Keratinocyte (primary cell): ENCODE measurements at regions not wholly inside any gene's neighbourhood (a gene's known extent, or its start where the extent isn't known, plus 50 kb on each side); places are given as distances from the start of the nearest gene placed in this dataset.

Source experiments
- DNase-seq: peaks from one replicate; pipeline ENCODE4 v3.0.0-alpha.2; 2011; ENCODE audit warnings: low read depth, missing footprints, low spot score
- FAIRE-seq: peaks from 2 replicates; lab custom pipeline; 2011; peaks lifted over from hg19 to GRCh38; lab: Jason Lieb, UNC
- H2AFZ ChIP-seq: 2 replicates; pipeline ENCODE4 v1.6.0; 2012; ENCODE audit warnings: low read length, control low read depth, inconsistent platforms; ENCODE audit not compliant: control insufficient read depth
- H3K27ac ChIP-seq: 2 replicates; pipeline ENCODE4 v1.5.1; 2011; ENCODE audit warnings: low read length; ENCODE audit not compliant: control insufficient read depth, insufficient read depth
- H3K27me3 ChIP-seq: 3 replicates; pipeline ENCODE4 v1.6.0; 2011; ENCODE audit warnings: low read length; ENCODE audit not compliant: control insufficient read depth, insufficient read depth; ENCODE audit errors: extremely low read depth
- H3K36me3 ChIP-seq, 2 experiments: 2 replicates in 1 of 2; 3 replicates in 1 of 2; pipeline ENCODE4 v1.5.1; 2011; ENCODE audit warnings: low read length in 2 of 2, mild to moderate bottlenecking in 1 of 2; ENCODE audit not compliant: control insufficient read depth in 2 of 2, insufficient read depth in 2 of 2; ENCODE audit errors: extremely low read depth in 1 of 2
- H3K4me1 ChIP-seq: 3 replicates; pipeline ENCODE4 v1.5.1; 2011; ENCODE audit warnings: low read length; ENCODE audit not compliant: control insufficient read depth, insufficient read depth; ENCODE audit errors: extremely low read depth
- H3K4me2 ChIP-seq: 3 replicates; pipeline ENCODE4 v1.6.0; 2011; ENCODE audit warnings: low read depth, low read length; ENCODE audit not compliant: control insufficient read depth, insufficient read depth; ENCODE audit errors: extremely low read depth
- H3K4me3 ChIP-seq, 3 experiments: fragments of 200-600 bp in 1 of 3; sonication (generic) in 1 of 3; 2 replicates in 2 of 3; 3 replicates in 1 of 3; pipeline ENCODE4 v1.5.1; 2011 to 2016; ENCODE audit warnings: low read length in 3 of 3, mild to moderate bottlenecking in 3 of 3, control low read depth in 2 of 3, inconsistent platforms in 1 of 3, low read depth in 1 of 3, mixed read lengths in 1 of 3, mixed run types in 1 of 3, moderate library complexity in 1 of 3; ENCODE audit not compliant: control insufficient read depth in 2 of 3, insufficient read depth in 2 of 3; ENCODE audit errors: extremely low read depth in 1 of 3
- H3K79me2 ChIP-seq: 2 replicates; pipeline ENCODE4 v1.6.0; 2012; ENCODE audit warnings: low read length; ENCODE audit not compliant: control insufficient read depth, insufficient read depth
- H3K9ac ChIP-seq: 3 replicates; pipeline ENCODE4 v1.6.0; 2011; ENCODE audit warnings: low read length; ENCODE audit not compliant: control insufficient read depth, insufficient read depth; ENCODE audit errors: extremely low read depth
- H3K9me1 ChIP-seq: 3 replicates; pipeline ENCODE4 v1.6.0; 2011; ENCODE audit warnings: low read length; ENCODE audit not compliant: control insufficient read depth, insufficient read depth; ENCODE audit errors: extremely low read depth
- H3K9me3 ChIP-seq: 2 replicates; pipeline ENCODE4 v1.5.1; 2012; ENCODE audit warnings: low read depth, low read length; ENCODE audit not compliant: control insufficient read depth
- H4K20me1 ChIP-seq: 3 replicates; pipeline ENCODE4 v1.6.0; 2011; ENCODE audit warnings: low read length; ENCODE audit not compliant: control insufficient read depth, insufficient read depth; ENCODE audit errors: extremely low read depth
- CTCF ChIP-seq, 3 experiments: IDR thresholded peaks in 1 of 3; conservative IDR thresholded peaks in 1 of 3; optimal IDR thresholded peaks in 1 of 3; 2 replicates in 2 of 3; 3 replicates in 1 of 3; pipeline versions ENCODE3 to v1.5.1; 2011; ENCODE audit warnings: low read length in 3 of 3, mild to moderate bottlenecking in 3 of 3, moderate library complexity in 2 of 3, control low read depth in 1 of 3, inconsistent platforms in 1 of 3; ENCODE audit not compliant: insufficient read depth in 2 of 3; ENCODE audit errors: extremely low read depth in 1 of 3
- EZH2 ChIP-seq: IDR thresholded peaks from one replicate; pipeline ENCODE4 v1.6.1; 2012; ENCODE audit warnings: inconsistent platforms, mild to moderate bottlenecking, low read length, moderate library complexity
- dilution Hi-C: fragments of 300-500 bp; cut with MboI; formaldehyde crosslinking; loops from one replicate; pipeline ENCODE4 v1.7.0; 2020; ENCODE audit warnings: low sequenced_read_pairs; ENCODE audit not compliant: extremely low pct_ligation_motif_present

- Histone ChIP-seq H3K79me2 (no peaks in the 10 kb centered on the region), H3K4me1 (no peaks in the 10 kb centered on the region), H3K4me2 (no peak overlapping the region), H4K20me1 (no peaks in the 10 kb centered on the region), H3K27me3 (no peaks in the 10 kb centered on the region), H3K27ac (no peak overlapping the region), H3K4me3 (no peak overlapping the region), H3K36me3 (no peaks in the 10 kb centered on the region), H2AFZ (no peak overlapping the region), H3K9me1 (no peaks in the 10 kb centered on the region), H3K9me3 (no peaks in the 10 kb centered on the region), H3K9ac (no peak overlapping the region)
- FAIRE-seq (no peak), DNase-seq (no peak)
- dilution Hi-C loops = no loop called here
- no peak for TF ChIP-seq EZH2
- TF ChIP-seq CTCF (optimal IDR thresholded peaks at IDR 0.05 in 1 of 3, IDR thresholded peaks at IDR 0.05 in 1 of 3, conservative IDR thresholded peaks at IDR 0.05 in 1 of 3; ENCODE audit: extremely low read depth in 1 of 3, insufficient read depth in 2 of 3, low read length in 3 of 3) = no peak
Measured at GRCh38 chr5:92553326-92553725, 1027.7 kb downstream of the NR2F1-AS1 start.

GRCh38 chr5:92552206-92553160 is 1028.5 kb downstream of the NR2F1-AS1 start:
- Histone ChIP-seq H3K4me2 (peak overlapping the region; percentile 28), H3K36me3 (no peaks in the 10 kb centered on the region), H3K9me1 (no peaks in the 10 kb centered on the region), H3K27me3 (no peaks in the 10 kb centered on the region), H4K20me1 (no peaks in the 10 kb centered on the region), H3K4me1 (no peaks in the 10 kb centered on the region), H3K4me3 (no peak overlapping the region), H3K9ac (no peak overlapping the region), H3K9me3 (no peaks in the 10 kb centered on the region), H2AFZ (no peak overlapping the region), H3K79me2 (no peaks in the 10 kb centered on the region), H3K27ac (peak overlapping the region; percentile 15)
- dilution Hi-C loops = no loop called here
- no peak for FAIRE-seq
- DNase-seq = peak; percentile 25
- no peak for TF ChIP-seq EZH2
- no peak for TF ChIP-seq CTCF (optimal IDR thresholded peaks at IDR 0.05 in 1 of 3, IDR thresholded peaks at IDR 0.05 in 1 of 3, conservative IDR thresholded peaks at IDR 0.05 in 1 of 3; ENCODE audit: extremely low read depth in 1 of 3, insufficient read depth in 2 of 3, low read length in 3 of 3)
